Smooth muscle cell (in vitro differentiated cells): ENCODE measurements at regions not wholly inside any gene's neighbourhood (a gene's known extent, or its start where the extent isn't known, plus 50 kb on each side); places are given as distances from the start of the nearest gene placed in this dataset.

Source experiments
- DNase-seq: peaks from one replicate; lab custom pipeline; 2025; ENCODE audit not compliant: unreplicated experiment; lab: John Stamatoyannopoulos, UW
- H2AFZ ChIP-seq: fragments of 200-600 bp; sonication (generic); 2 replicates; pipeline ENCODE4 v1.6.0; 2016; ENCODE audit warnings: antibody characterized with exemption, low read depth, mild to moderate bottlenecking
- H3F3A ChIP-seq: fragments of 200-600 bp; sonication (generic); 2 replicates; pipeline ENCODE4 v1.6.0; 2017; ENCODE audit warnings: antibody characterized with exemption, low read depth
- H3K27ac ChIP-seq: fragments of 200-600 bp; sonication (generic); 2 replicates; pipeline ENCODE4 v1.5.1; 2016; ENCODE audit warnings: low read depth, mild to moderate bottlenecking
- H3K27me3 ChIP-seq: fragments of 200-600 bp; sonication (generic); 2 replicates; pipeline ENCODE4 v1.6.1; 2016; ENCODE audit warnings: low read depth, mild to moderate bottlenecking
- H3K36me3 ChIP-seq: fragments of 200-600 bp; sonication (generic); 2 replicates; pipeline ENCODE4 v1.5.1; 2016; ENCODE audit warnings: low read depth
- H3K4me1 ChIP-seq: fragments of 200-600 bp; sonication (generic); 2 replicates; pipeline ENCODE4 v1.5.1; 2016; ENCODE audit warnings: low read depth
- H3K4me2 ChIP-seq: fragments of 200-600 bp; sonication (generic); 2 replicates; pipeline ENCODE4 v1.6.0; 2016; ENCODE audit warnings: mild to moderate bottlenecking
- H3K4me3 ChIP-seq: fragments of 200-600 bp; sonication (generic); 2 replicates; pipeline ENCODE4 v1.5.1; 2016; ENCODE audit warnings: mild to moderate bottlenecking
- H3K79me2 ChIP-seq: fragments of 200-600 bp; sonication (generic); 2 replicates; pipeline ENCODE4 v1.6.0; 2016; ENCODE audit warnings: low read depth, mild to moderate bottlenecking
- H3K9ac ChIP-seq: fragments of 200-600 bp; sonication (generic); 2 replicates; pipeline ENCODE4 v1.6.0; 2016; ENCODE audit warnings: low read depth
- H3K9me3 ChIP-seq: fragments of 200-600 bp; sonication (generic); replicated peaks from 2 replicates; pipeline ENCODE4 v1.5.1; 2016; ENCODE audit warnings: low read depth
- H4K20me1 ChIP-seq: fragments of 200-600 bp; sonication (generic); 2 replicates; pipeline ENCODE4 v1.6.0; 2016; ENCODE audit warnings: low read depth
- WGBS: methylation state at CpG from one replicate; pipeline ENCODE4 v1.1.7; 2016; ENCODE audit warnings: low lambda C conversion rate; 5-methylcytosine and 5-hydroxymethylcytosine counted together
- TF ChIP-seq, protein P1 (sequence below): fragments of 200-600 bp; sonication (generic); IDR thresholded peaks from 2 replicates; pipeline ENCODE4 v1.5.1; 2017; ENCODE audit warnings: borderline replicate concordance, mild to moderate bottlenecking, antibody characterized with exemption; ENCODE audit not compliant: insufficient read depth, poor library complexity, severe bottlenecking

DNA sequence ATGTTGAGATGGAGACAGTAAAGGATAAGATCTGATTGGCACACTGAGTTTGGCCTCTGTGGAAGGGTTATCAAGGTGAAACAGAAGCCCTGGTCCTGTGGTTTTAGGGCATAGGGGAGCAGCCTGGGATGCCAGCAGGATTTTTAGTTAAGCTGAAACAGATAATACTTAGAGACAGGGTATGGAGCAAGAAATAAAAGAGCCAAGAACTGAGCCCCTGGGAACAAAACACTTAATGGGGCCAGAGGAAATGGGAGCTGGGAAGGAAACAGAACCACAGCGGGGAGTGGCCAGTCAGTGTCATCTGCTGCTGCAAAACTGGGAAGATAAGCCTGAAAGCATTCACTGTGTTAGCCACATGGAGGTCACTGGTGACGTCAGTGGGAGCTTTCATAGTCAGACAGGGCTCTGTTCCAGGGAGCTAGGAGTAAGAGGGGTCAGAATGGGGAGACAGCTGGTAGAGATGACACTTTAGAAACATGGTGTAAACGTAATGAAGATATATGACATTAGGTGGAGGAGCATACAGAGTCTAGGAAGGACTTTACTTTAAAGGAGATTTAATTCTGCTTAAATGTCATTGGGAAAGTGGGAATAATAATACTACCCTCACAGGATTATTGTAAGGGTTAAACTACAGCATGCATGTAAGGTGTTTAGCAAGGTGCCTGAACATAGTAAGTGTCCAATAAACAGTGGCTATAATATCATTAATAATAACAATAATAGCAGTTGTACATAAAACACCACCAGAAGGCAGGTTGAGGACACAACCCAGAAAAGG is 172.7 kb upstream of the CTNNB1 start:
- Histone ChIP-seq H3K36me3 (no peaks in the 10 kb centered on the region), H3F3A (no peaks in the 10 kb centered on the region), H3K79me2 (no peaks in the 10 kb centered on the region), H2AFZ (peak overlapping the region; percentile 32), H3K4me3 (no peak overlapping the region), H3K27ac (peak overlapping the region; percentile 66), H3K9me3 (no peaks in the 10 kb centered on the region), H3K4me2 (peak overlapping the region; percentile 32), H3K9ac (peak overlapping the region; percentile 7), H3K27me3 (no peaks in the 10 kb centered on the region), H4K20me1 (no peaks in the 10 kb centered on the region), H3K4me1 (no peaks in the 10 kb centered on the region)
- peak; percentile 12 for DNase-seq
- WGBS: 5% methylated on average over 3 of the region's 3 CpGs
- TF ChIP-seq, protein P1, sequence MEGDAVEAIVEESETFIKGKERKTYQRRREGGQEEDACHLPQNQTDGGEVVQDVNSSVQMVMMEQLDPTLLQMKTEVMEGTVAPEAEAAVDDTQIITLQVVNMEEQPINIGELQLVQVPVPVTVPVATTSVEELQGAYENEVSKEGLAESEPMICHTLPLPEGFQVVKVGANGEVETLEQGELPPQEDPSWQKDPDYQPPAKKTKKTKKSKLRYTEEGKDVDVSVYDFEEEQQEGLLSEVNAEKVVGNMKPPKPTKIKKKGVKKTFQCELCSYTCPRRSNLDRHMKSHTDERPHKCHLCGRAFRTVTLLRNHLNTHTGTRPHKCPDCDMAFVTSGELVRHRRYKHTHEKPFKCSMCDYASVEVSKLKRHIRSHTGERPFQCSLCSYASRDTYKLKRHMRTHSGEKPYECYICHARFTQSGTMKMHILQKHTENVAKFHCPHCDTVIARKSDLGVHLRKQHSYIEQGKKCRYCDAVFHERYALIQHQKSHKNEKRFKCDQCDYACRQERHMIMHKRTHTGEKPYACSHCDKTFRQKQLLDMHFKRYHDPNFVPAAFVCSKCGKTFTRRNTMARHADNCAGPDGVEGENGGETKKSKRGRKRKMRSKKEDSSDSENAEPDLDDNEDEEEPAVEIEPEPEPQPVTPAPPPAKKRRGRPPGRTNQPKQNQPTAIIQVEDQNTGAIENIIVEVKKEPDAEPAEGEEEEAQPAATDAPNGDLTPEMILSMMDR: no peak

DNA sequence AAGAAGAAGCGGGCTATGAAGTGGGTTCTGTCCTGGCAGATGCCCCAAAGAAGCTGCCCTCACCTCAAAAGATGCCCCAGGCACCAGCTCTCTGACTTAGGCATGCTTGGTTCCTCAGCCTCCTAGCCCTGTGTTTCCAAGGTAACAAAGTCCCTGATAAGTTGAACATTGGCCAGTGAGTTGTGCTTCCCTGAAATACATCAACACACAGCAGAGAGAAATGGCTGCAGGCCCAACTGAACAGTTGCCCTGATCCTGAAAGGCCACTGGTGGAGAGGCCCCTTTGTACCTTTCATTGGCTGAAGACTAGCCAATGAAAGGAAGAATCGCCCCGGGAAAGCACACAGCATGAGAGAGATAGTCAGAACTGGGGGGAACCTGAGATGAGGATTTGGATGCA is 169.9 kb upstream of the CTNNB1 start:
- H3K4me3 ChIP-seq: no peak overlapping the region
- no peak overlapping the region for H2AFZ ChIP-seq
- H4K20me1 ChIP-seq: no peaks in the 10 kb centered on the region
- H3K27me3 ChIP-seq: no peaks in the 10 kb centered on the region
- no peaks in the 10 kb centered on the region for H3F3A ChIP-seq
- H3K9me3 ChIP-seq: no peaks in the 10 kb centered on the region
- H3K4me2 ChIP-seq: no peak overlapping the region
- H3K36me3 ChIP-seq: no peaks in the 10 kb centered on the region
- TF ChIP-seq, protein P1: no peak
- WGBS: 75% methylated on average over 3 of the region's 3 CpGs
- H3K4me1 ChIP-seq: no peaks in the 10 kb centered on the region
- no peak for DNase-seq
- H3K79me2 ChIP-seq: no peaks in the 10 kb centered on the region
- no peak overlapping the region for H3K9ac ChIP-seq
- H3K27ac ChIP-seq: no peak overlapping the region

DNA sequence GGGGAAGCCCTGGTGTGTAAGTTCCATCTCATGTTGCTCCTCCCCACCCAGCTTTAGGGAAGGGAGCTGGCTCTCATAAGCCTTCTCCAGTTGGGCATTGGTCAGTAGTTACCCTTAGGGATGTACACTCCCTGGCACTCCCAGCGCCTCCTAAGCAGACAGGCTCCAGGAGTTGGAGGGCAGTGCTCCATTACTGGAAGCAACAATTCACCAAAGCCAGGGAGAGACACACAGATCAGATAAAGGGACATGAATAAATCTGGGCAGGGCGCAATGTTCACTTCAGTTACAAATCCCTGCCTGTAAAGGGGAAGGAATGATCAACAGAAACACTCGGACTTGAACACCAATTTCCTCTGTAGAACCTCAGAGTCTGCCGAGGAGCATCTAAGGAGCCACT is 169.1 kb upstream of the CTNNB1 start:
- TF ChIP-seq, protein P1: no peak
- H3K4me1 ChIP-seq: no peaks in the 10 kb centered on the region
- WGBS: 71% methylated on average over 4 of the region's 4 CpGs
- H3K4me3 ChIP-seq: no peak overlapping the region
- H3K27ac ChIP-seq: no peak overlapping the region
- H3K79me2 ChIP-seq: no peaks in the 10 kb centered on the region
- H3K9ac ChIP-seq: no peak overlapping the region
- H2AFZ ChIP-seq: no peak overlapping the region
- H3F3A ChIP-seq: no peaks in the 10 kb centered on the region
- no peak overlapping the region for H3K4me2 ChIP-seq
- H3K36me3 ChIP-seq: no peaks in the 10 kb centered on the region
- DNase-seq: no peak
- no peaks in the 10 kb centered on the region for H4K20me1 ChIP-seq
- no peaks in the 10 kb centered on the region for H3K27me3 ChIP-seq
- H3K9me3 ChIP-seq: no peaks in the 10 kb centered on the region

DNA sequence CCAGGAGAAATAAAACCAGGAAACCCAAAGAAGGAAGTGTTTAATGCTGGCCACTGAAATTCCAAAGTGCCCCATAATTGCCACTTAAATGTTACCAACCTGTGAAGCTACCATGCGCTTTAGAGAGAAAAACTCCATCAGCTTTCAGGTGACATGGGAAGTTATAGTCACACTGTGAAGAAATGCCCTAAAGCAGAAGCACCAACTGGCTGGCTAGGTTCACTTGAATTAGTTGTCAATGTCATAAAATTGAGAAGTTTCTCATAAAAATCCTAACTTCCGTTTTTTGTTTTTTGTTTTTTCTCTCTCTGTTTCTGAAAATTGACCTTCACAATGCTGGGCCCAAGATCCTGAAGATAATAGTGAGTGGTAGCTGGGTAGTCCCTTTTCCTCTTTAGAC is 167.9 kb upstream of the CTNNB1 start:
- TF ChIP-seq, protein P1: no peak
- Histone ChIP-seq H3K27me3 (no peaks in the 10 kb centered on the region), H3K27ac (no peak overlapping the region), H3K4me2 (no peak overlapping the region), H3K9ac (no peak overlapping the region), H3F3A (no peaks in the 10 kb centered on the region), H3K4me1 (no peaks in the 10 kb centered on the region), H3K36me3 (no peaks in the 10 kb centered on the region), H2AFZ (no peak overlapping the region), H3K4me3 (no peak overlapping the region), H3K9me3 (no peaks in the 10 kb centered on the region), H4K20me1 (no peaks in the 10 kb centered on the region), H3K79me2 (no peaks in the 10 kb centered on the region)
- DNase-seq: no peak
- WGBS: 86% methylated on average over 2 of the region's 2 CpGs
